HCT116 (cell line): ENCODE measurements at regions not wholly inside any gene's neighbourhood (a gene's known extent, or its start where the extent isn't known, plus 50 kb on each side); places are given as distances from the start of the nearest gene placed in this dataset.

Source experiments
- ATAC-seq: fragments of 200-7000 bp; cut with Tn5 transposase; 2 replicates; pipeline ENCODE4 v1.9.1; 2020; ENCODE audit warnings: mild to moderate bottlenecking, moderate library complexity
- BruUV-seq: library from RNA; stranded (reverse); fragments of 400-500 nt; replicated peaks from 2 replicates; lab custom pipeline; 2021; lab: Mats Ljungman, UMichigan
- CTCF ChIA-PET: fragments of 300-600 bp; sonication (Branson Sonifier 250); formaldehyde crosslinking; loops from one replicate; lab custom pipeline; 2021; ENCODE audit warnings: antibody characterized with exemption; lab: Charles Lee
- POLR2A ChIA-PET: fragments of 300-600, 350-600 bp; sonication (Branson Sonifier 250); formaldehyde crosslinking; loops from one replicate; lab custom pipeline; 2021; ENCODE audit warnings: antibody characterized with exemption; lab: Charles Lee
- RAD21 ChIA-PET, 2 experiments: fragments of 300-600 bp; sonication (Branson Sonifier 250); formaldehyde crosslinking; loops; one replicate each; lab custom pipeline; 2023; ENCODE audit warnings: low total read pairs in 2 of 2; ENCODE audit not compliant: uncharacterized antibody in 2 of 2, unreplicated experiment in 2 of 2, low non-redundant PET in 1 of 2; lab: Charles Lee
- DNase-seq: peaks from one replicate; pipeline ENCODE4 v3.0.0-alpha.2; 2010; ENCODE audit warnings: low read depth, low spot score
- H2AFZ ChIP-seq: fragments of 200-600 bp; shearing (Covaris generic), sonication (generic); 2 replicates; pipeline ENCODE4 v1.6.1; 2017; ENCODE audit warnings: low read depth, mixed run types, mixed read lengths, antibody characterized with exemption, low read length; ENCODE audit not compliant: poor library complexity, severe bottlenecking
- H3K27ac ChIP-seq: 2 replicates; pipeline ENCODE4 v1.5.1; 2012; ENCODE audit warnings: low read depth, low read length
- H3K27me3 ChIP-seq: fragments of 200-600 bp; sonication (generic); 2 replicates; pipeline ENCODE4 v1.6.1; 2016; ENCODE audit warnings: mixed run types, low read length, mixed read lengths; ENCODE audit not compliant: insufficient read depth
- H3K36me3 ChIP-seq, 2 experiments: fragments of 200-500 bp in 1 of 2; fragments of 200-600 bp in 1 of 2; sonication (Bioruptor generic) in 1 of 2; sonication (generic) in 1 of 2; 2 replicates each; pipeline versions ENCODE4 v1.5.1 to v1.6.1; 2014 to 2016; ENCODE audit warnings: low read length in 2 of 2, inconsistent platforms in 1 of 2, mixed read lengths in 1 of 2, mixed run types in 1 of 2; ENCODE audit not compliant: insufficient read depth in 2 of 2, control insufficient read depth in 1 of 2
- H3K4me1 ChIP-seq, 2 experiments: fragments of 200-600 bp in 1 of 2; sonication (generic) in 1 of 2; 2 replicates each; pipeline versions ENCODE4 v1.5.1 to v1.6.1; 2012 to 2017; ENCODE audit warnings: low read length in 2 of 2, inconsistent platforms in 1 of 2, mild to moderate bottlenecking in 1 of 2, mixed read lengths in 1 of 2, mixed run types in 1 of 2, moderate library complexity in 1 of 2; ENCODE audit not compliant: insufficient read depth in 2 of 2, control insufficient read depth in 1 of 2
- H3K4me2 ChIP-seq: fragments of 200-600 bp; sonication (generic); 2 replicates; pipeline ENCODE4 v1.6.1; 2017; ENCODE audit warnings: mixed run types, low read length, mixed read lengths
- H3K4me3 ChIP-seq, 2 experiments: fragments of 200-600 bp in 1 of 2; sonication (generic) in 1 of 2; replicated peaks in 1 of 2; 2 replicates each; pipeline ENCODE4 v1.5.1; 2011 to 2016; ENCODE audit warnings: low read length in 2 of 2, control low read depth in 1 of 2, low read depth in 1 of 2, mild to moderate bottlenecking in 1 of 2, mixed read lengths in 1 of 2, mixed run types in 1 of 2
- H3K79me2 ChIP-seq: fragments of 200-600 bp; sonication (generic); 2 replicates; pipeline ENCODE4 v1.6.1; 2017; ENCODE audit warnings: mild to moderate bottlenecking, mixed run types, low read length, moderate library complexity, mixed read lengths; ENCODE audit not compliant: insufficient read depth
- H3K9ac ChIP-seq: fragments of 200-600 bp; sonication (generic); 2 replicates; pipeline ENCODE4 v1.6.1; 2016; ENCODE audit warnings: low read length, mixed read lengths
- H3K9me2 ChIP-seq: fragments of 200-600 bp; sonication (generic), shearing (Covaris generic); 2 replicates; pipeline ENCODE4 v1.6.1; 2017; ENCODE audit warnings: mixed run types, mild to moderate bottlenecking, moderate library complexity; ENCODE audit not compliant: insufficient read depth
- H3K9me3 ChIP-seq, 2 experiments: fragments of 200-500 bp in 1 of 2; fragments of 200-600 bp in 1 of 2; sonication (Bioruptor generic) in 1 of 2; sonication (generic) in 1 of 2; 2 replicates each; pipeline ENCODE4 v1.6.1; 2014 to 2017; ENCODE audit warnings: low read length in 2 of 2, mixed read lengths in 2 of 2, inconsistent platforms in 1 of 2, low read depth in 1 of 2, mild to moderate bottlenecking in 1 of 2, mixed run types in 1 of 2, moderate library complexity in 1 of 2; ENCODE audit not compliant: control insufficient read depth in 1 of 2, insufficient read depth in 1 of 2
- H4K20me1 ChIP-seq: fragments of 200-600 bp; sonication (generic), shearing (Covaris generic); 2 replicates; pipeline ENCODE4 v1.6.1; 2017; ENCODE audit warnings: mixed run types, mild to moderate bottlenecking, moderate library complexity; ENCODE audit not compliant: insufficient read depth
- CBX3 ChIP-seq: IDR thresholded peaks from 2 replicates; pipeline ENCODE4 v1.6.1; 2012; ENCODE audit warnings: low read depth
- CEBPB ChIP-seq: IDR thresholded peaks from 2 replicates; pipeline ENCODE4 v1.6.1; 2012; ENCODE audit warnings: low read depth
- FOSL1 ChIP-seq: IDR thresholded peaks from 2 replicates; pipeline ENCODE4 v1.6.1; 2012; ENCODE audit warnings: low read depth
- POLR2A ChIP-seq: IDR thresholded peaks from 2 replicates; pipeline ENCODE4 v1.7.0; 2011; ENCODE audit warnings: borderline replicate concordance; ENCODE audit not compliant: insufficient read depth, insufficient read length; ENCODE audit errors: extremely low read depth
- POLR2AphosphoS5 ChIP-seq: IDR thresholded peaks from 2 replicates; pipeline ENCODE4 v1.6.1; 2011; ENCODE audit warnings: mild to moderate bottlenecking, low read depth, low read length, moderate library complexity
- RAD21 ChIP-seq: IDR thresholded peaks from 2 replicates; pipeline ENCODE4 v1.6.1; 2012; ENCODE audit warnings: low read depth, mild to moderate bottlenecking
- SIN3A ChIP-seq: IDR thresholded peaks from 2 replicates; pipeline ENCODE4 v1.6.1; 2012; ENCODE audit warnings: low read depth
- SP1 ChIP-seq: IDR thresholded peaks from 2 replicates; pipeline ENCODE4 v1.6.1; 2012; ENCODE audit warnings: low read depth
- SRF ChIP-seq: IDR thresholded peaks from 2 replicates; pipeline ENCODE4 v1.6.1; 2012; ENCODE audit warnings: low read depth
- TCF7L2 ChIP-seq: IDR thresholded peaks from 2 replicates; pipeline ENCODE4 v1.7.0; 2011; ENCODE audit warnings: borderline replicate concordance, inconsistent platforms; ENCODE audit not compliant: insufficient read depth, insufficient read length; ENCODE audit errors: extremely low read depth
- YY1 ChIP-seq: IDR thresholded peaks from 2 replicates; pipeline ENCODE4 v1.6.1; 2011; ENCODE audit warnings: low read length, low read depth, moderate library complexity, mild to moderate bottlenecking; ENCODE audit not compliant: insufficient replicate concordance; ENCODE audit errors: extremely low read depth
- ZNF274 ChIP-seq: fragments of 200-500 bp; sonication (Bioruptor generic); IDR thresholded peaks from 2 replicates; pipeline ENCODE4 v1.6.1; 2014; ENCODE audit warnings: mild to moderate bottlenecking, low read depth, low read length, inconsistent platforms
- intact Hi-C: fragments of 100-400 bp; cut with micrococcal nuclease; formaldehyde crosslinking; loops from 2 replicates; pipeline ENCODE4 v1.10.0; 2022
- TF ChIP-seq, protein P1 (sequence below): IDR thresholded peaks from 2 replicates; pipeline ENCODE4 v1.6.1; 2012; ENCODE audit warnings: low read depth
- TF ChIP-seq, protein P2 (sequence below), 3 experiments: fragments of 200-600 bp in 1 of 3; sonication (generic) in 1 of 3; IDR thresholded peaks in 2 of 3; conservative IDR thresholded peaks in 1 of 3; 2 replicates each; pipeline ENCODE4 v1.5.1; 2012 to 2017; ENCODE audit warnings: low read depth in 2 of 3, low read length in 2 of 3, antibody characterized with exemption in 1 of 3, borderline replicate concordance in 1 of 3, control low read depth in 1 of 3, mild to moderate bottlenecking in 1 of 3, mixed read lengths in 1 of 3, mixed run types in 1 of 3, moderate library complexity in 1 of 3; ENCODE audit not compliant: insufficient read depth in 1 of 3
- TF ChIP-seq, protein P3 (sequence below): IDR thresholded peaks from 2 replicates; pipeline ENCODE4 v1.6.1; 2012
- TF ChIP-seq, protein P4 (sequence below): IDR thresholded peaks from 2 replicates; pipeline ENCODE4 v1.6.1; 2011; ENCODE audit warnings: mild to moderate bottlenecking, low read length, moderate library complexity; ENCODE audit not compliant: insufficient replicate concordance; ENCODE audit errors: extremely low read depth
- TF ChIP-seq, protein P5 (sequence below): IDR thresholded peaks from 2 replicates; pipeline ENCODE4 v1.6.1; 2012

DNA sequence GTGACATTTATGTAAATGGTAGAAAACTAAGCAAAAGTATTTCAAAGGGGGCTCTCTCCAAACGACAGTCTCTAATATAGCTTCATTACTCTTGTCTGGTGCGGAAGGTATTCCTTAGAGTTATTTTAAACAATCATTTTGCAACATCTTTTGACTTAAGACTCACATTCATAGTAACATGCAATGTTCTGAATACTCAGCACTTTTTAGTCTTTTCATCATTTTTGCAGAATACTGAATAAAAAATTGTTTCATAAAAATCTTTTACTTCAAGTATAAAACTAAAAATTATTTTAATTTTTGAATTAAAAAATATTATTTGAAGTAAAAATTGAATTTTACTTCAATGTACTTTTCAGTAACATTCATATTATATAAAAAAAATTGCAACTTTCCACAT lies 321.1 kb downstream of the PLK2 start:
- TF ChIP-seq CEBPB (no peak), CBX3 (no peak), FOSL1 (no peak), SP1 (no peak), POLR2AphosphoS5 (no peak), POLR2A (no peak), ZNF274 (no peak), RAD21 (no peak), TCF7L2 (no peak), SIN3A (no peak), YY1 (no peak), SRF (no peak)
- TF ChIP-seq, protein P1, sequence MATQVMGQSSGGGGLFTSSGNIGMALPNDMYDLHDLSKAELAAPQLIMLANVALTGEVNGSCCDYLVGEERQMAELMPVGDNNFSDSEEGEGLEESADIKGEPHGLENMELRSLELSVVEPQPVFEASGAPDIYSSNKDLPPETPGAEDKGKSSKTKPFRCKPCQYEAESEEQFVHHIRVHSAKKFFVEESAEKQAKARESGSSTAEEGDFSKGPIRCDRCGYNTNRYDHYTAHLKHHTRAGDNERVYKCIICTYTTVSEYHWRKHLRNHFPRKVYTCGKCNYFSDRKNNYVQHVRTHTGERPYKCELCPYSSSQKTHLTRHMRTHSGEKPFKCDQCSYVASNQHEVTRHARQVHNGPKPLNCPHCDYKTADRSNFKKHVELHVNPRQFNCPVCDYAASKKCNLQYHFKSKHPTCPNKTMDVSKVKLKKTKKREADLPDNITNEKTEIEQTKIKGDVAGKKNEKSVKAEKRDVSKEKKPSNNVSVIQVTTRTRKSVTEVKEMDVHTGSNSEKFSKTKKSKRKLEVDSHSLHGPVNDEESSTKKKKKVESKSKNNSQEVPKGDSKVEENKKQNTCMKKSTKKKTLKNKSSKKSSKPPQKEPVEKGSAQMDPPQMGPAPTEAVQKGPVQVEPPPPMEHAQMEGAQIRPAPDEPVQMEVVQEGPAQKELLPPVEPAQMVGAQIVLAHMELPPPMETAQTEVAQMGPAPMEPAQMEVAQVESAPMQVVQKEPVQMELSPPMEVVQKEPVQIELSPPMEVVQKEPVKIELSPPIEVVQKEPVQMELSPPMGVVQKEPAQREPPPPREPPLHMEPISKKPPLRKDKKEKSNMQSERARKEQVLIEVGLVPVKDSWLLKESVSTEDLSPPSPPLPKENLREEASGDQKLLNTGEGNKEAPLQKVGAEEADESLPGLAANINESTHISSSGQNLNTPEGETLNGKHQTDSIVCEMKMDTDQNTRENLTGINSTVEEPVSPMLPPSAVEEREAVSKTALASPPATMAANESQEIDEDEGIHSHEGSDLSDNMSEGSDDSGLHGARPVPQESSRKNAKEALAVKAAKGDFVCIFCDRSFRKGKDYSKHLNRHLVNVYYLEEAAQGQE, result no peak
- TF ChIP-seq, protein P2, sequence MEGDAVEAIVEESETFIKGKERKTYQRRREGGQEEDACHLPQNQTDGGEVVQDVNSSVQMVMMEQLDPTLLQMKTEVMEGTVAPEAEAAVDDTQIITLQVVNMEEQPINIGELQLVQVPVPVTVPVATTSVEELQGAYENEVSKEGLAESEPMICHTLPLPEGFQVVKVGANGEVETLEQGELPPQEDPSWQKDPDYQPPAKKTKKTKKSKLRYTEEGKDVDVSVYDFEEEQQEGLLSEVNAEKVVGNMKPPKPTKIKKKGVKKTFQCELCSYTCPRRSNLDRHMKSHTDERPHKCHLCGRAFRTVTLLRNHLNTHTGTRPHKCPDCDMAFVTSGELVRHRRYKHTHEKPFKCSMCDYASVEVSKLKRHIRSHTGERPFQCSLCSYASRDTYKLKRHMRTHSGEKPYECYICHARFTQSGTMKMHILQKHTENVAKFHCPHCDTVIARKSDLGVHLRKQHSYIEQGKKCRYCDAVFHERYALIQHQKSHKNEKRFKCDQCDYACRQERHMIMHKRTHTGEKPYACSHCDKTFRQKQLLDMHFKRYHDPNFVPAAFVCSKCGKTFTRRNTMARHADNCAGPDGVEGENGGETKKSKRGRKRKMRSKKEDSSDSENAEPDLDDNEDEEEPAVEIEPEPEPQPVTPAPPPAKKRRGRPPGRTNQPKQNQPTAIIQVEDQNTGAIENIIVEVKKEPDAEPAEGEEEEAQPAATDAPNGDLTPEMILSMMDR (IDR thresholded peaks at IDR 0.05 in 2 of 3, conservative IDR thresholded peaks at IDR 0.05 in 1 of 3; ENCODE audit: borderline replicate concordance in 1 of 3, insufficient read depth in 1 of 3, low read depth in 2 of 3, low read length in 2 of 3), result no peak
- TF ChIP-seq, protein P3, sequence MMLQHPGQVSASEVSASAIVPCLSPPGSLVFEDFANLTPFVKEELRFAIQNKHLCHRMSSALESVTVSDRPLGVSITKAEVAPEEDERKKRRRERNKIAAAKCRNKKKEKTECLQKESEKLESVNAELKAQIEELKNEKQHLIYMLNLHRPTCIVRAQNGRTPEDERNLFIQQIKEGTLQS, result no peak
- TF ChIP-seq, protein P4, sequence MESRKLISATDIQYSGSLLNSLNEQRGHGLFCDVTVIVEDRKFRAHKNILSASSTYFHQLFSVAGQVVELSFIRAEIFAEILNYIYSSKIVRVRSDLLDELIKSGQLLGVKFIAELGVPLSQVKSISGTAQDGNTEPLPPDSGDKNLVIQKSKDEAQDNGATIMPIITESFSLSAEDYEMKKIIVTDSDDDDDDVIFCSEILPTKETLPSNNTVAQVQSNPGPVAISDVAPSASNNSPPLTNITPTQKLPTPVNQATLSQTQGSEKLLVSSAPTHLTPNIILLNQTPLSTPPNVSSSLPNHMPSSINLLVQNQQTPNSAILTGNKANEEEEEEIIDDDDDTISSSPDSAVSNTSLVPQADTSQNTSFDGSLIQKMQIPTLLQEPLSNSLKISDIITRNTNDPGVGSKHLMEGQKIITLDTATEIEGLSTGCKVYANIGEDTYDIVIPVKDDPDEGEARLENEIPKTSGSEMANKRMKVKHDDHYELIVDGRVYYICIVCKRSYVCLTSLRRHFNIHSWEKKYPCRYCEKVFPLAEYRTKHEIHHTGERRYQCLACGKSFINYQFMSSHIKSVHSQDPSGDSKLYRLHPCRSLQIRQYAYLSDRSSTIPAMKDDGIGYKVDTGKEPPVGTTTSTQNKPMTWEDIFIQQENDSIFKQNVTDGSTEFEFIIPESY, result no peak
- TF ChIP-seq, protein P5, sequence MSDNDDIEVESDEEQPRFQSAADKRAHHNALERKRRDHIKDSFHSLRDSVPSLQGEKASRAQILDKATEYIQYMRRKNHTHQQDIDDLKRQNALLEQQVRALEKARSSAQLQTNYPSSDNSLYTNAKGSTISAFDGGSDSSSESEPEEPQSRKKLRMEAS, result no peak
- no peaks in the 10 kb centered on the region for H3K79me2 ChIP-seq
- no peaks in the 10 kb centered on the region for H3K27me3 ChIP-seq
- H3K4me3 ChIP-seq, result no peak overlapping the region
- no TSS peak for BruUV-seq
- ATAC-seq (no peak), DNase-seq (no peak)
- no peaks in the 10 kb centered on the region for H3K9me3 ChIP-seq
- no peaks in the 10 kb centered on the region for H3K4me1 ChIP-seq
- no peaks in the 10 kb centered on the region for H3K36me3 ChIP-seq
- H4K20me1 ChIP-seq, result no peaks in the 10 kb centered on the region
- CTCF ChIA-PET, result no interaction called here
- RAD21 ChIA-PET, result no interaction called here
- no peak overlapping the region for H2AFZ ChIP-seq
- no peak overlapping the region for H3K9ac ChIP-seq
- POLR2A ChIA-PET, result no interaction called here
- no peak overlapping the region for H3K4me2 ChIP-seq
- H3K9me2 ChIP-seq, result no peaks in the 10 kb centered on the region
- intact Hi-C loops, result no loop called here
- H3K27ac ChIP-seq, result no peak overlapping the region
